GM23338 (cell line): ENCODE measurements at regions not wholly inside any gene's neighbourhood (a gene's known extent, or its start where the extent isn't known, plus 50 kb on each side); places are given as distances from the start of the nearest gene placed in this dataset.

ENCODE experiments used
- ATAC-seq: fragments of 200-7000 bp; cut with Tn5 transposase; 3 replicates; pipeline ENCODE4 v1.9.1; 2020
- DNase-seq: peaks from one replicate; pipeline ENCODE4 v3.0.0-alpha.2; 2015; ENCODE audit warnings: low spot score
- H2AFZ ChIP-seq: fragments of 200-600 bp; sonication (generic); 2 replicates; pipeline ENCODE4 v1.8.0; 2016; ENCODE audit warnings: antibody characterized with exemption, mild to moderate bottlenecking, moderate library complexity
- H3F3A ChIP-seq: fragments of 200-600 bp; sonication (generic); replicated peaks from 2 replicates; pipeline ENCODE4 v1.8.0; 2017; ENCODE audit warnings: antibody characterized with exemption, mixed run types, low read depth
- H3K27ac ChIP-seq: fragments of 200-600 bp; sonication (generic); 2 replicates; pipeline ENCODE4 v1.6.1; 2016; ENCODE audit warnings: low read depth
- H3K27me3 ChIP-seq: fragments of 200-600 bp; sonication (generic); 2 replicates; pipeline ENCODE4 v1.8.0; 2016; ENCODE audit warnings: mild to moderate bottlenecking, mixed run types, moderate library complexity; ENCODE audit not compliant: insufficient read depth
- H3K36me3 ChIP-seq: fragments of 200-600 bp; sonication (generic); 2 replicates; pipeline ENCODE4 v1.8.0; 2016; ENCODE audit warnings: mild to moderate bottlenecking; ENCODE audit not compliant: insufficient read depth
- H3K4me1 ChIP-seq: fragments of 200-600 bp; sonication (generic); 2 replicates; pipeline ENCODE4 v1.8.0; 2016; ENCODE audit warnings: mild to moderate bottlenecking, moderate library complexity; ENCODE audit not compliant: insufficient read depth
- H3K4me2 ChIP-seq: fragments of 200-600 bp; sonication (generic); 2 replicates; pipeline ENCODE4 v1.7.1; 2017; ENCODE audit warnings: mixed run types
- H3K4me3 ChIP-seq: fragments of 200-600 bp; sonication (generic); 2 replicates; pipeline ENCODE4 v1.6.1; 2016; ENCODE audit warnings: mixed run types
- H3K79me2 ChIP-seq: fragments of 200-600 bp; sonication (generic); replicated peaks from 2 replicates; pipeline ENCODE4 v1.8.0; 2017; ENCODE audit warnings: mild to moderate bottlenecking; ENCODE audit not compliant: insufficient read depth
- H3K9me2 ChIP-seq: fragments of 200-600 bp; sonication (generic); 2 replicates; pipeline ENCODE4 v1.8.0; 2017; ENCODE audit not compliant: insufficient read depth
- H4K20me1 ChIP-seq: fragments of 200-600 bp; sonication (generic); replicated peaks from 2 replicates; pipeline ENCODE4 v1.8.0; 2017; ENCODE audit warnings: mild to moderate bottlenecking; ENCODE audit not compliant: insufficient read depth
- H3K27ac Mint-ChIP-seq: 2 replicates; pipeline ENCODE4 v1.8.0; 2020; ENCODE audit warnings: inconsistent platforms, mild to moderate bottlenecking, moderate library complexity, mixed read lengths
- H3K27me3 Mint-ChIP-seq: 3 replicates; pipeline ENCODE4 v1.8.0; 2022; ENCODE audit warnings: low read depth, mild to moderate bottlenecking, moderate library complexity, mixed read lengths, inconsistent platforms; ENCODE audit not compliant: insufficient read depth, poor library complexity
- H3K36me3 Mint-ChIP-seq: 3 replicates; pipeline ENCODE4 v1.8.0; 2021; ENCODE audit warnings: low read depth, mild to moderate bottlenecking, inconsistent platforms, moderate library complexity, mixed read lengths
- H3K4me1 Mint-ChIP-seq: 3 replicates; pipeline ENCODE4 v1.8.0; 2020; ENCODE audit warnings: mild to moderate bottlenecking, inconsistent platforms, mixed read lengths
- H3K4me3 Mint-ChIP-seq: 3 replicates; pipeline ENCODE4 v1.8.0; 2021; ENCODE audit warnings: moderate library complexity, mild to moderate bottlenecking, inconsistent platforms, mixed read lengths
- H3K9me3 Mint-ChIP-seq: 3 replicates; pipeline ENCODE4 v1.8.0; 2020; ENCODE audit warnings: moderate library complexity, mild to moderate bottlenecking, inconsistent platforms, mixed read lengths
- CREB1 ChIP-seq: fragments of 250-450 bp; sonication (Bioruptor Pico); IDR thresholded peaks from 2 replicates; pipeline ENCODE4 v1.5.0; 2020; ENCODE audit warnings: low read depth, mild to moderate bottlenecking, moderate library complexity
- EZH2 ChIP-seq: fragments of 200-600 bp; sonication (generic); IDR thresholded peaks from one replicate; pipeline ENCODE4 v1.8.0; 2017; ENCODE audit warnings: antibody characterized with exemption, mild to moderate bottlenecking, low read depth; ENCODE audit not compliant: unreplicated experiment
- EZH2phosphoT487 ChIP-seq: fragments of 200-600 bp; sonication (generic); IDR thresholded peaks from one replicate; pipeline ENCODE4 v1.8.1; 2018; ENCODE audit warnings: antibody characterized with exemption; ENCODE audit not compliant: unreplicated experiment
- JUNB ChIP-seq: IDR thresholded peaks from one replicate; pipeline ENCODE4 v1.6.1; 2016; ENCODE audit warnings: antibody characterized with exemption; ENCODE audit not compliant: unreplicated experiment
- NANOG ChIP-seq: IDR thresholded peaks from 2 replicates; pipeline ENCODE4 v1.6.1; 2016; ENCODE audit warnings: antibody characterized with exemption, borderline replicate concordance
- POLR2AphosphoS5 ChIP-seq: IDR thresholded peaks from 2 replicates; pipeline ENCODE4 v1.6.1; 2016; ENCODE audit warnings: antibody characterized with exemption, low read depth
- STAT1 ChIP-seq: IDR thresholded peaks from one replicate; pipeline ENCODE4 v1.6.1; 2016; ENCODE audit warnings: antibody characterized with exemption; ENCODE audit not compliant: unreplicated experiment
- ZNF114 ChIP-seq: fragments of 250-450 bp; sonication (Bioruptor Pico); IDR thresholded peaks from 2 replicates; pipeline ENCODE4 v1.5.0; 2020; ENCODE audit warnings: mild to moderate bottlenecking, moderate library complexity
- ZNF331 ChIP-seq: fragments of 250-450 bp; sonication (Bioruptor Pico); IDR thresholded peaks from 2 replicates; pipeline ENCODE4 v1.5.0; 2020; ENCODE audit warnings: low read depth, mild to moderate bottlenecking, moderate library complexity
- TF ChIP-seq, protein P1 (sequence below): IDR thresholded peaks from one replicate; pipeline ENCODE4 v1.6.1; 2018; ENCODE audit warnings: antibody characterized with exemption; ENCODE audit not compliant: unreplicated experiment
- TF ChIP-seq, protein P2 (sequence below): IDR thresholded peaks from 2 replicates; pipeline ENCODE4 v1.6.1; 2016; ENCODE audit warnings: antibody characterized with exemption
- TF ChIP-seq, protein P3 (sequence below): fragments of 250-450 bp; sonication (Bioruptor Pico); IDR thresholded peaks from 2 replicates; pipeline ENCODE4 v1.5.0; 2020; ENCODE audit warnings: mild to moderate bottlenecking, moderate library complexity
- TF ChIP-seq, protein P4 (sequence below), 2 experiments: fragments of 200-600 bp in 1 of 2; sonication (generic) in 1 of 2; conservative IDR thresholded peaks; 2 replicates each; pipeline versions ENCODE4 v1.5.1 to v1.6.1; 2016 to 2017; ENCODE audit warnings: antibody characterized with exemption in 2 of 2, low read depth in 2 of 2, mild to moderate bottlenecking in 2 of 2, moderate library complexity in 1 of 2

DNA sequence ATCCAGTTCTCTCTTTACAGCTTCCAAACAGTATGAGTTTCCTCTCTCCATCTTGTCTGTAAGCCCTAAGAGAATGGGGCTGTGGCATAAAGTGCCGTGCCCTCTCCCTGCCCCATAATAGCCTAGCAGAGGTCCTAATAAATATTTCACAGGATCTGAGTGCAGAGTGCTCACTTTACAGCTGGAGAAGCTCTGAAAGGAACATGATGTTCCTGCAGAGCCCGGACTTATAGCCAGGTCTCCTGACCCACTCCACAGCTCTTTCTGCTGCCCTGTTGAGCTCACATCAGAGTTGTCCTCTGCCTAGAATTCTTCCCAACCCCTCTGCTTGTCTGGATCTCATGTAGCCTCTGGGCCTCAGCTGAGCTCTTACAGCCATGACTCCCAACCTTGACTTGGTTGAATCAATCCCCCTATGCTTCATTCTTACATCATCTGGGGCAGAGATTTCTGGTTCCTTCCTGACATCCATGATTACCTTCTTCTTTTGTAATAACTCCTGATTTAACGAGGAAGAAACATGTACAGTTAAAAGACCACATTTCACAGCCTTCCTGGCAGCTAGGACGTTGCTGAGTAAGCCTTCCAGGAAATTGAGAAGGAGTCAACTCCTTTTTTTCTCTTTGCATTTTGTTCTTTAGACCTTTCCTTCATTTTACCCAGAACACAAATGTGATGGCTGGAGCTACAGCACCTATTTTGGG is 135.3 kb downstream of the RPLP1 start:
- TF ChIP-seq ZNF114 (no peak), EZH2 (no peak), NANOG (no peak), CREB1 (no peak), ZNF331 (CRISPR knock-in tag) (no peak), POLR2AphosphoS5 (no peak), STAT1 (no peak), EZH2phosphoT487 (no peak), JUNB (no peak)
- TF ChIP-seq, protein P1, sequence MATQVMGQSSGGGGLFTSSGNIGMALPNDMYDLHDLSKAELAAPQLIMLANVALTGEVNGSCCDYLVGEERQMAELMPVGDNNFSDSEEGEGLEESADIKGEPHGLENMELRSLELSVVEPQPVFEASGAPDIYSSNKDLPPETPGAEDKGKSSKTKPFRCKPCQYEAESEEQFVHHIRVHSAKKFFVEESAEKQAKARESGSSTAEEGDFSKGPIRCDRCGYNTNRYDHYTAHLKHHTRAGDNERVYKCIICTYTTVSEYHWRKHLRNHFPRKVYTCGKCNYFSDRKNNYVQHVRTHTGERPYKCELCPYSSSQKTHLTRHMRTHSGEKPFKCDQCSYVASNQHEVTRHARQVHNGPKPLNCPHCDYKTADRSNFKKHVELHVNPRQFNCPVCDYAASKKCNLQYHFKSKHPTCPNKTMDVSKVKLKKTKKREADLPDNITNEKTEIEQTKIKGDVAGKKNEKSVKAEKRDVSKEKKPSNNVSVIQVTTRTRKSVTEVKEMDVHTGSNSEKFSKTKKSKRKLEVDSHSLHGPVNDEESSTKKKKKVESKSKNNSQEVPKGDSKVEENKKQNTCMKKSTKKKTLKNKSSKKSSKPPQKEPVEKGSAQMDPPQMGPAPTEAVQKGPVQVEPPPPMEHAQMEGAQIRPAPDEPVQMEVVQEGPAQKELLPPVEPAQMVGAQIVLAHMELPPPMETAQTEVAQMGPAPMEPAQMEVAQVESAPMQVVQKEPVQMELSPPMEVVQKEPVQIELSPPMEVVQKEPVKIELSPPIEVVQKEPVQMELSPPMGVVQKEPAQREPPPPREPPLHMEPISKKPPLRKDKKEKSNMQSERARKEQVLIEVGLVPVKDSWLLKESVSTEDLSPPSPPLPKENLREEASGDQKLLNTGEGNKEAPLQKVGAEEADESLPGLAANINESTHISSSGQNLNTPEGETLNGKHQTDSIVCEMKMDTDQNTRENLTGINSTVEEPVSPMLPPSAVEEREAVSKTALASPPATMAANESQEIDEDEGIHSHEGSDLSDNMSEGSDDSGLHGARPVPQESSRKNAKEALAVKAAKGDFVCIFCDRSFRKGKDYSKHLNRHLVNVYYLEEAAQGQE, result no peak
- TF ChIP-seq, protein P2, sequence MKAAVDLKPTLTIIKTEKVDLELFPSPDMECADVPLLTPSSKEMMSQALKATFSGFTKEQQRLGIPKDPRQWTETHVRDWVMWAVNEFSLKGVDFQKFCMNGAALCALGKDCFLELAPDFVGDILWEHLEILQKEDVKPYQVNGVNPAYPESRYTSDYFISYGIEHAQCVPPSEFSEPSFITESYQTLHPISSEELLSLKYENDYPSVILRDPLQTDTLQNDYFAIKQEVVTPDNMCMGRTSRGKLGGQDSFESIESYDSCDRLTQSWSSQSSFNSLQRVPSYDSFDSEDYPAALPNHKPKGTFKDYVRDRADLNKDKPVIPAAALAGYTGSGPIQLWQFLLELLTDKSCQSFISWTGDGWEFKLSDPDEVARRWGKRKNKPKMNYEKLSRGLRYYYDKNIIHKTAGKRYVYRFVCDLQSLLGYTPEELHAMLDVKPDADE, result no peak
- TF ChIP-seq, protein P3, sequence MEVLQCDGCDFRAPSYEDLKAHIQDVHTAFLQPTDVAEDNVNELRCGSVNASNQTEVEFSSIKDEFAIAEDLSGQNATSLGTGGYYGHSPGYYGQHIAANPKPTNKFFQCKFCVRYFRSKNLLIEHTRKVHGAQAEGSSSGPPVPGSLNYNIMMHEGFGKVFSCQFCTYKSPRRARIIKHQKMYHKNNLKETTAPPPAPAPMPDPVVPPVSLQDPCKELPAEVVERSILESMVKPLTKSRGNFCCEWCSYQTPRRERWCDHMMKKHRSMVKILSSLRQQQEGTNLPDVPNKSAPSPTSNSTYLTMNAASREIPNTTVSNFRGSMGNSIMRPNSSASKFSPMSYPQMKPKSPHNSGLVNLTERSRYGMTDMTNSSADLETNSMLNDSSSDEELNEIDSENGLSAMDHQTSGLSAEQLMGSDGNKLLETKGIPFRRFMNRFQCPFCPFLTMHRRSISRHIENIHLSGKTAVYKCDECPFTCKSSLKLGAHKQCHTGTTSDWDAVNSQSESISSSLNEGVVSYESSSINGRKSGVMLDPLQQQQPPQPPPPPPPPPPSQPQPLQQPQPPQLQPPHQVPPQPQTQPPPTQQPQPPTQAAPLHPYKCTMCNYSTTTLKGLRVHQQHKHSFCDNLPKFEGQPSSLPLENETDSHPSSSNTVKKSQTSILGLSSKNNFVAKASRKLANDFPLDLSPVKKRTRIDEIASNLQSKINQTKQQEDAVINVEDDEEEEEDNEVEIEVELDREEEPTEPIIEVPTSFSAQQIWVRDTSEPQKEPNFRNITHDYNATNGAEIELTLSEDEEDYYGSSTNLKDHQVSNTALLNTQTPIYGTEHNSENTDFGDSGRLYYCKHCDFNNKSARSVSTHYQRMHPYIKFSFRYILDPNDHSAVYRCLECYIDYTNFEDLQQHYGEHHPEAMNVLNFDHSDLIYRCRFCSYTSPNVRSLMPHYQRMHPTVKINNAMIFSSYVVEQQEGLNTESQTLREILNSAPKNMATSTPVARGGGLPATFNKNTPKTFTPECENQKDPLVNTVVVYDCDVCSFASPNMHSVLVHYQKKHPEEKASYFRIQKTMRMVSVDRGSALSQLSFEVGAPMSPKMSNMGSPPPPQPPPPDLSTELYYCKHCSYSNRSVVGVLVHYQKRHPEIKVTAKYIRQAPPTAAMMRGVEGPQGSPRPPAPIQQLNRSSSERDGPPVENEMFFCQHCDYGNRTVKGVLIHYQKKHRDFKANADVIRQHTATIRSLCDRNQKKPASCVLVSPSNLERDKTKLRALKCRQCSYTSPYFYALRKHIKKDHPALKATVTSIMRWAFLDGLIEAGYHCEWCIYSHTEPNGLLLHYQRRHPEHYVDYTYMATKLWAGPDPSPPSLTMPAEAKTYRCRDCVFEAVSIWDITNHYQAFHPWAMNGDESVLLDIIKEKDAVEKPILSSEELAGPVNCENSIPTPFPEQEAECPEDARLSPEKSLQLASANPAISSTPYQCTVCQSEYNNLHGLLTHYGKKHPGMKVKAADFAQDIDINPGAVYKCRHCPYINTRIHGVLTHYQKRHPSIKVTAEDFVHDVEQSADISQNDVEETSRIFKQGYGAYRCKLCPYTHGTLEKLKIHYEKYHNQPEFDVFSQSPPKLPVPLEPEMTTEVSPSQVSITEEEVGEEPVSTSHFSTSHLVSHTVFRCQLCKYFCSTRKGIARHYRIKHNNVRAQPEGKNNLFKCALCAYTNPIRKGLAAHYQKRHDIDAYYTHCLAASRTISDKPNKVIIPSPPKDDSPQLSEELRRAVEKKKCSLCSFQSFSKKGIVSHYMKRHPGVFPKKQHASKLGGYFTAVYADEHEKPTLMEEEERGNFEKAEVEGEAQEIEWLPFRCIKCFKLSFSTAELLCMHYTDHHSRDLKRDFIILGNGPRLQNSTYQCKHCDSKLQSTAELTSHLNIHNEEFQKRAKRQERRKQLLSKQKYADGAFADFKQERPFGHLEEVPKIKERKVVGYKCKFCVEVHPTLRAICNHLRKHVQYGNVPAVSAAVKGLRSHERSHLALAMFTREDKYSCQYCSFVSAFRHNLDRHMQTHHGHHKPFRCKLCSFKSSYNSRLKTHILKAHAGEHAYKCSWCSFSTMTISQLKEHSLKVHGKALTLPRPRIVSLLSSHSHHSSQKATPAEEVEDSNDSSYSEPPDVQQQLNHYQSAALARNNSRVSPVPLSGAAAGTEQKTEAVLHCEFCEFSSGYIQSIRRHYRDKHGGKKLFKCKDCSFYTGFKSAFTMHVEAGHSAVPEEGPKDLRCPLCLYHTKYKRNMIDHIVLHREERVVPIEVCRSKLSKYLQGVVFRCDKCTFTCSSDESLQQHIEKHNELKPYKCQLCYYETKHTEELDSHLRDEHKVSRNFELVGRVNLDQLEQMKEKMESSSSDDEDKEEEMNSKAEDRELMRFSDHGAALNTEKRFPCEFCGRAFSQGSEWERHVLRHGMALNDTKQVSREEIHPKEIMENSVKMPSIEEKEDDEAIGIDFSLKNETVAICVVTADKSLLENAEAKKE (CRISPR knock-in tag), result no peak
- TF ChIP-seq, protein P4, sequence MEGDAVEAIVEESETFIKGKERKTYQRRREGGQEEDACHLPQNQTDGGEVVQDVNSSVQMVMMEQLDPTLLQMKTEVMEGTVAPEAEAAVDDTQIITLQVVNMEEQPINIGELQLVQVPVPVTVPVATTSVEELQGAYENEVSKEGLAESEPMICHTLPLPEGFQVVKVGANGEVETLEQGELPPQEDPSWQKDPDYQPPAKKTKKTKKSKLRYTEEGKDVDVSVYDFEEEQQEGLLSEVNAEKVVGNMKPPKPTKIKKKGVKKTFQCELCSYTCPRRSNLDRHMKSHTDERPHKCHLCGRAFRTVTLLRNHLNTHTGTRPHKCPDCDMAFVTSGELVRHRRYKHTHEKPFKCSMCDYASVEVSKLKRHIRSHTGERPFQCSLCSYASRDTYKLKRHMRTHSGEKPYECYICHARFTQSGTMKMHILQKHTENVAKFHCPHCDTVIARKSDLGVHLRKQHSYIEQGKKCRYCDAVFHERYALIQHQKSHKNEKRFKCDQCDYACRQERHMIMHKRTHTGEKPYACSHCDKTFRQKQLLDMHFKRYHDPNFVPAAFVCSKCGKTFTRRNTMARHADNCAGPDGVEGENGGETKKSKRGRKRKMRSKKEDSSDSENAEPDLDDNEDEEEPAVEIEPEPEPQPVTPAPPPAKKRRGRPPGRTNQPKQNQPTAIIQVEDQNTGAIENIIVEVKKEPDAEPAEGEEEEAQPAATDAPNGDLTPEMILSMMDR (conservative IDR thresholded peaks at IDR 0.05; ENCODE audit: low read depth in 2 of 2), result no peak
- Mint-ChIP-seq H3K4me1 (no peaks in the 10 kb centered on the region; the same call in 2 of the 3 replicates), H3K4me3 (no peak overlapping the region), H3K36me3 (no peaks in the 10 kb centered on the region), H3K9me3 (no peaks in the 10 kb centered on the region), H3K27ac (no peak overlapping the region), H3K27me3 (peaks cover 2% of the 10 kb centered on the region)
- H3K4me1 ChIP-seq, result no peaks in the 10 kb centered on the region
- H3K79me2 ChIP-seq, result no peaks in the 10 kb centered on the region
- no peak overlapping the region for H3K4me3 ChIP-seq
- H3F3A ChIP-seq, result no peaks in the 10 kb centered on the region
- no peak overlapping the region for H3K27ac ChIP-seq
- no peak overlapping the region for H2AFZ ChIP-seq
- no peaks in the 10 kb centered on the region for H4K20me1 ChIP-seq
- ATAC-seq (no peak), DNase-seq (no peak)
- no peak overlapping the region for H3K4me2 ChIP-seq
- no peaks in the 10 kb centered on the region for H3K36me3 ChIP-seq
- H3K9me2 ChIP-seq, result no peaks in the 10 kb centered on the region
- H3K27me3 ChIP-seq, result no peaks in the 10 kb centered on the region
